CD14-positive monocyte (primary cell): ENCODE measurements at regions not wholly inside any gene's neighbourhood (a gene's known extent, or its start where the extent isn't known, plus 50 kb on each side); places are given as distances from the start of the nearest gene placed in this dataset.

Source experiments
- DNase-seq, 3 donors: peaks; one replicate each; pipeline ENCODE4 v3.0.0-alpha.2; 2011 to 2022
- H2AFZ ChIP-seq: 2 replicates; pipeline ENCODE4 v1.6.0; 2012; ENCODE audit warnings: mild to moderate bottlenecking, low read depth, low read length, inconsistent platforms; ENCODE audit not compliant: insufficient read depth, poor library complexity, severe bottlenecking
- H3K27ac ChIP-seq, 2 donors: 1 replicate in 1 of 2; 2 replicates in 1 of 2; pipeline ENCODE4 v1.5.1; 2012 to 2013; ENCODE audit warnings: low read length in 2 of 2, control low read depth in 1 of 2, inconsistent platforms in 1 of 2, low read depth in 1 of 2, mild to moderate bottlenecking in 1 of 2
- H3K27me3 ChIP-seq, 2 donors: one replicate each; pipeline versions ENCODE4 v1.6.0 to v1.6.1; 2011 to 2013; ENCODE audit warnings: low read length in 2 of 2; ENCODE audit not compliant: control insufficient read depth in 2 of 2, insufficient read depth in 2 of 2
- H3K36me3 ChIP-seq, 2 donors: replicated peaks in 1 of 2; 1 replicate in 1 of 2; 2 replicates in 1 of 2; pipeline versions ENCODE4 v1.5.1 to v1.6.1; 2012 to 2013; ENCODE audit warnings: low read length in 2 of 2, control low read depth in 1 of 2, inconsistent platforms in 1 of 2, mild to moderate bottlenecking in 1 of 2; ENCODE audit not compliant: insufficient read depth in 2 of 2, control insufficient read depth in 1 of 2
- H3K4me1 ChIP-seq, 2 donors: 1 replicate in 1 of 2; 2 replicates in 1 of 2; pipeline versions ENCODE4 v1.5.1 to v1.6.1; 2012 to 2013; ENCODE audit warnings: low read length in 2 of 2, control low read depth in 1 of 2, inconsistent platforms in 1 of 2, mild to moderate bottlenecking in 1 of 2, moderate library complexity in 1 of 2; ENCODE audit not compliant: insufficient read depth in 2 of 2, control insufficient read depth in 1 of 2
- H3K4me2 ChIP-seq: replicated peaks from 2 replicates; pipeline ENCODE3; 2012; ENCODE audit warnings: low read length, moderate library complexity, mild to moderate bottlenecking; ENCODE audit not compliant: poor library complexity, severe bottlenecking; ENCODE audit errors: extremely low read depth
- H3K4me3 ChIP-seq, 3 experiments: fragments of 200-600 bp in 1 of 3; sonication (generic) in 1 of 3; replicated peaks in 1 of 3; 1 replicate in 2 of 3; 2 replicates in 1 of 3; pipeline ENCODE4 v1.5.1; 2011 to 2013; ENCODE audit warnings: low read length in 3 of 3, mild to moderate bottlenecking in 3 of 3, control low read depth in 2 of 3, low read depth in 2 of 3, inconsistent platforms in 1 of 3, moderate library complexity in 1 of 3
- H3K79me2 ChIP-seq: 2 replicates; pipeline ENCODE4 v1.6.0; 2012; ENCODE audit warnings: mild to moderate bottlenecking, control low read depth, inconsistent platforms, low read length, moderate library complexity; ENCODE audit not compliant: insufficient read depth
- H3K9ac ChIP-seq: 2 replicates; pipeline ENCODE4 v1.6.0; 2017; ENCODE audit warnings: low read length, mild to moderate bottlenecking; ENCODE audit not compliant: insufficient read depth, poor library complexity, severe bottlenecking
- H3K9me3 ChIP-seq, 2 donors: replicated peaks in 1 of 2; 1 replicate in 1 of 2; 2 replicates in 1 of 2; pipeline versions ENCODE4 v1.5.1 to v1.6.1; 2012 to 2013; ENCODE audit warnings: low read length in 2 of 2, control low read depth in 1 of 2; ENCODE audit not compliant: control insufficient read depth in 1 of 2, insufficient read depth in 1 of 2
- H4K20me1 ChIP-seq: 2 replicates; pipeline ENCODE4 v1.6.0; 2012; ENCODE audit warnings: mild to moderate bottlenecking, low read length, control low read depth, moderate library complexity; ENCODE audit not compliant: insufficient read depth
- H3K27ac Mint-ChIP-seq, 7 donors: one replicate each; pipeline ENCODE4 v1.8.0; 2020; ENCODE audit warnings: mild to moderate bottlenecking in 7 of 7, mixed read lengths in 7 of 7, moderate library complexity in 6 of 7, inconsistent platforms in 2 of 7
- H3K27me3 Mint-ChIP-seq, 3 donors: one replicate each; pipeline ENCODE4 v1.8.0; 2021 to 2022; ENCODE audit warnings: low read depth in 3 of 3, mild to moderate bottlenecking in 3 of 3, mixed read lengths in 3 of 3, moderate library complexity in 3 of 3, inconsistent platforms in 1 of 3
- H3K36me3 Mint-ChIP-seq, 2 donors: one replicate each; pipeline ENCODE4 v1.8.0; 2020; ENCODE audit warnings: mixed read lengths in 2 of 2, inconsistent platforms in 1 of 2, mild to moderate bottlenecking in 1 of 2
- H3K4me1 Mint-ChIP-seq: one replicate; pipeline ENCODE4 v1.8.0; 2020; ENCODE audit warnings: mild to moderate bottlenecking, mixed read lengths
- H3K4me3 Mint-ChIP-seq, 2 donors: one replicate each; pipeline ENCODE4 v1.8.0; 2020; ENCODE audit warnings: mild to moderate bottlenecking in 2 of 2, mixed read lengths in 2 of 2, moderate library complexity in 1 of 2
- H3K9me3 Mint-ChIP-seq, 7 donors: one replicate each; pipeline ENCODE4 v1.8.0; 2020 to 2022; ENCODE audit warnings: mixed read lengths in 7 of 7, mild to moderate bottlenecking in 6 of 7, moderate library complexity in 6 of 7, inconsistent platforms in 2 of 7
- CTCF ChIP-seq: fragments of 200-600 bp; IDR thresholded peaks from one replicate; pipeline ENCODE4 v1.8.0; 2022; ENCODE audit warnings: antibody characterized with exemption, mild to moderate bottlenecking
- WGBS: methylation state at CpG from one replicate; pipeline ENCODE4 v1.1.5; 2013; ENCODE audit warnings: missing lambda C conversion rate; ENCODE audit not compliant: insufficient coverage; 5-methylcytosine and 5-hydroxymethylcytosine counted together
- intact Hi-C, 2 donors: fragments of 100-400 bp; cut with micrococcal nuclease; formaldehyde crosslinking; loops; one replicate each; pipeline versions ENCODE4 v1.15.0 to v1.15.1; 2023

DNA sequence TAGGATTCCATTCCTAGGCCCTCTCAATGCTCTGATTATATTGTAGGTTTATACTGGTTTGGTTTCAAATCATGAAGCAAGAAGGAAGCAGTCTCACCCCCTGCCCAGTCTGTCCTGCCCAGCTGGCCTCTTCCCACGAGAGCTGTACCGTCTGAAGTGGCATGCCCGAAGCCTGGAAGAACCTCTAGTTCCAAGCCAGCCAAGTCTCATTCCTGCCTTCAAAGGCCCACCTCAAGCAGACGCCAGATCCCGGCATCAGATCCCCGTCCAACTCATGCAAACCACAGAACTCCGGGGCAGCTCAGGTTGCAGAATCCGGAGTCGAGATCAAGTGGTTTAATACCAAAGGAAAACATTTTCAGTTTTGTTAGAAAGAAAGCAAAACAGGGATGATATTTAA is 234.4 kb downstream of the LPIN1 start:
- TF ChIP-seq CTCF: no peak
- H3K4me1 ChIP-seq: no peaks in the 10 kb centered on the region
- H3K36me3 ChIP-seq: no peaks in the 10 kb centered on the region
- no peaks in the 10 kb centered on the region for H3K27me3 ChIP-seq
- Mint-ChIP-seq H3K9me3 (peaks cover 9 to 21% (median 19%) of the 10 kb centered on the region in 7 donors), H3K36me3 (no peaks in the 10 kb centered on the region), H3K27ac (no peak overlapping the region), H3K4me1 (peaks cover 5% of the 10 kb centered on the region), H3K4me3 (no peak overlapping the region), H3K27me3 (peaks cover 2 to 3% (median 3%) of the 10 kb centered on the region in 3 donors)
- no peak overlapping the region for H2AFZ ChIP-seq
- H3K4me2 ChIP-seq: no peak overlapping the region
- H3K9me3 ChIP-seq: peaks cover 5 to 9% of the 10 kb centered on the region in 2 donors
- 98% methylated on average over 4 of the region's 9 CpGs for WGBS
- DNase-seq: no peak
- no peak overlapping the region for H3K27ac ChIP-seq
- H4K20me1 ChIP-seq: no peaks in the 10 kb centered on the region
- no peak overlapping the region for H3K9ac ChIP-seq
- intact Hi-C loops: no loop called here
- no peak overlapping the region for H3K4me3 ChIP-seq
- H3K79me2 ChIP-seq: no peaks in the 10 kb centered on the region

DNA sequence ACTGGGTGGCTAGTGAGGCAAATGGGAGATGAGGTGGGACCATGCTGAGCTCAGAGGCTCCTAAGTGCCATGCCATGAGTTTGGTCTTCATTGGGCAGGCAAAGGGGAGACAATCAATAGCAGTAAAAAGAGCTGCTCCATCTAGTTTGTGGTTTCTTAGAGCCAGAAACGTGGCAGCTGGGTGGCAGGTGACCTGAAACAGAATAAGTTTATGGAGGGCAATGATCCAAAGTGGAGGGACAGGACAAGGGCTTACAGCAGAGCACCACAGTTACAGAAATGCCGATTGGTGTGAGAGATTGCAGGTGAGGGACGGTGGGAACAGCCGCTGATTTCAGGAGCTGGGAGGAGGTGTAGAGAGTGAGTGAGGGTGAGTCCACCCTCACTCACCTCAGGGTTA is 237.0 kb downstream of the LPIN1 start:
- H3K4me3 Mint-ChIP-seq: no peak overlapping the region
- H3K79me2 ChIP-seq: no peaks in the 10 kb centered on the region
- intact Hi-C loops: no loop called here

More for the DNA sequence above, 237.0 kb downstream of the LPIN1 start:
- Histone ChIP-seq H3K27ac (no peak overlapping the region), H4K20me1 (no peaks in the 10 kb centered on the region), H3K27me3 (no peaks in the 10 kb centered on the region), H3K4me2 (no peak overlapping the region), H2AFZ (no peak overlapping the region), H3K9me3 (peaks cover 5 to 9% of the 10 kb centered on the region in 2 donors), H3K4me1 (no peaks in the 10 kb centered on the region), H3K36me3 (no peaks in the 10 kb centered on the region), H3K9ac (no peak overlapping the region), H3K4me3 (no peak overlapping the region)
- 70% methylated on average over 1 of the region's 4 CpGs for WGBS
- peaks cover 2 to 3% (median 3%) of the 10 kb centered on the region in 3 donors for H3K27me3 Mint-ChIP-seq
- no peak for DNase-seq
- H3K9me3 Mint-ChIP-seq: peaks cover 3 to 21% (median 18%) of the 10 kb centered on the region in 7 donors
- no peak for TF ChIP-seq CTCF
- peaks cover 5% of the 10 kb centered on the region for H3K4me1 Mint-ChIP-seq
- H3K27ac Mint-ChIP-seq: no peak overlapping the region
- H3K36me3 Mint-ChIP-seq: no peaks in the 10 kb centered on the region
